ENCODE measurements at regions not wholly inside any gene's neighbourhood (a gene's known extent, or its start where the extent isn't known, plus 50 kb on each side); places are given as distances from the start of the nearest gene placed in this dataset.

- TF ChIP-seq PKNOX1 (IDR thresholded peaks at IDR 0.05) (no peak), ELF4 (IDR thresholded peaks at IDR 0.05) (no peak), FOXK2 (IDR thresholded peaks at IDR 0.05) (no peak), SP1 (IDR thresholded peaks at IDR 0.05) (no peak), NFRKB (IDR thresholded peaks at IDR 0.05) (no peak)
- ChIA-PET POLR2A (no interaction called here), CTCF (no interaction called here)
- no peak for DNase-seq (ENCODE audit: extremely low spot score)
These were observed 248.3 kb upstream of the GATB start for GRCh38 chr4:152009031-152009670.

- DNase-seq (ENCODE audit: extremely low spot score), result no peak
- TF ChIP-seq ELF4 (IDR thresholded peaks at IDR 0.05) (no peak), SUZ12 (IDR thresholded peaks at IDR 0.05) (no peak), ARNT (IDR thresholded peaks at IDR 0.05) (no peak)
- ChIA-PET POLR2A (no interaction called here), CTCF (no interaction called here)
These were observed 246.3 kb upstream of the GATB start for GRCh38 chr4:152007111-152007510.

GRCh38 chr4:152004801-152005200 lies 244.0 kb upstream of the GATB start:
- ChIA-PET CTCF (no interaction called here), POLR2A (no interaction called here)
- no peak for TF ChIP-seq NFRKB (IDR thresholded peaks at IDR 0.05)
- no peak for TF ChIP-seq ELF4 (IDR thresholded peaks at IDR 0.05)
- TF ChIP-seq ZNF384 (IDR thresholded peaks at IDR 0.05), result no peak
- TF ChIP-seq BHLHE40 (IDR thresholded peaks at IDR 0.05; ENCODE audit: borderline replicate concordance), result no peak
- no peak for TF ChIP-seq FOXA1 (IDR thresholded peaks at IDR 0.05)
- TF ChIP-seq TARDBP (IDR thresholded peaks at IDR 0.05), result no peak
- no peak for TF ChIP-seq SP1 (IDR thresholded peaks at IDR 0.05)
- TF ChIP-seq PKNOX1 (IDR thresholded peaks at IDR 0.05), result no peak
- TF ChIP-seq SUZ12 (IDR thresholded peaks at IDR 0.05), result no peak
- TF ChIP-seq CTBP1 (IDR thresholded peaks at IDR 0.05; ENCODE audit: borderline replicate concordance), result no peak
- TF ChIP-seq L3MBTL2 (conservative IDR thresholded peaks at IDR 0.05), result no peak
- TF ChIP-seq FOXK2 (IDR thresholded peaks at IDR 0.05), result no peak
- TF ChIP-seq ARNT (IDR thresholded peaks at IDR 0.05), result no peak
- no peak for TF ChIP-seq FOXM1 (IDR thresholded peaks at IDR 0.05; ENCODE audit: borderline replicate concordance)
- TF ChIP-seq HDGF (IDR thresholded peaks at IDR 0.05; ENCODE audit: borderline replicate concordance), result no peak
- TF ChIP-seq LEF1 (IDR thresholded peaks at IDR 0.05; ENCODE audit: borderline replicate concordance), result no peak
- no peak for DNase-seq (ENCODE audit: extremely low spot score)

GRCh38 chr4:152000518-152000917 lies 239.7 kb upstream of the GATB start:
- ChIA-PET CTCF (no interaction called here), POLR2A (no interaction called here)
- no peak for DNase-seq (ENCODE audit: extremely low spot score)
- TF ChIP-seq ZNF384 (IDR thresholded peaks at IDR 0.05), result no peak
- TF ChIP-seq CTBP1 (IDR thresholded peaks at IDR 0.05; ENCODE audit: borderline replicate concordance), result no peak
- TF ChIP-seq FOXM1 (IDR thresholded peaks at IDR 0.05; ENCODE audit: borderline replicate concordance), result no peak
- no peak for TF ChIP-seq TARDBP (IDR thresholded peaks at IDR 0.05)
- no peak for TF ChIP-seq NFRKB (IDR thresholded peaks at IDR 0.05)
- no peak for TF ChIP-seq LEF1 (IDR thresholded peaks at IDR 0.05; ENCODE audit: borderline replicate concordance)
- no peak for TF ChIP-seq BHLHE40 (IDR thresholded peaks at IDR 0.05; ENCODE audit: borderline replicate concordance)
- no peak for TF ChIP-seq FOXA1 (IDR thresholded peaks at IDR 0.05)

- ChIA-PET CTCF (no interaction called here), POLR2A (no interaction called here)
- no peak for TF ChIP-seq BHLHE40 (IDR thresholded peaks at IDR 0.05; ENCODE audit: borderline replicate concordance)
- no peak for TF ChIP-seq ELF4 (IDR thresholded peaks at IDR 0.05)
- no peak for TF ChIP-seq NFRKB (IDR thresholded peaks at IDR 0.05)
- TF ChIP-seq PKNOX1 (IDR thresholded peaks at IDR 0.05), result no peak
- no peak for TF ChIP-seq CTBP1 (IDR thresholded peaks at IDR 0.05; ENCODE audit: borderline replicate concordance)
- TF ChIP-seq TARDBP (IDR thresholded peaks at IDR 0.05), result no peak
- TF ChIP-seq ARNT (IDR thresholded peaks at IDR 0.05), result no peak
- no peak for TF ChIP-seq FOXK2 (IDR thresholded peaks at IDR 0.05)
- no peak for TF ChIP-seq L3MBTL2 (conservative IDR thresholded peaks at IDR 0.05)
- TF ChIP-seq LEF1 (IDR thresholded peaks at IDR 0.05; ENCODE audit: borderline replicate concordance), result no peak
- no peak for TF ChIP-seq SUZ12 (IDR thresholded peaks at IDR 0.05)
- TF ChIP-seq HDGF (IDR thresholded peaks at IDR 0.05; ENCODE audit: borderline replicate concordance), result no peak
- TF ChIP-seq FOXM1 (IDR thresholded peaks at IDR 0.05; ENCODE audit: borderline replicate concordance), result no peak
- no peak for TF ChIP-seq SP1 (IDR thresholded peaks at IDR 0.05)
- TF ChIP-seq ZNF384 (IDR thresholded peaks at IDR 0.05), result no peak
- no peak for TF ChIP-seq FOXA1 (IDR thresholded peaks at IDR 0.05)
- DNase-seq (ENCODE audit: extremely low spot score), result no peak
These were observed 237.9 kb upstream of the GATB start for GRCh38 chr4:151998723-151999122.

- TF ChIP-seq HDGF (IDR thresholded peaks at IDR 0.05; ENCODE audit: borderline replicate concordance) (no peak), FOXM1 (IDR thresholded peaks at IDR 0.05; ENCODE audit: borderline replicate concordance) (no peak), FOXA1 (IDR thresholded peaks at IDR 0.05) (no peak), ELF4 (IDR thresholded peaks at IDR 0.05) (no peak), SP1 (IDR thresholded peaks at IDR 0.05) (no peak), NFRKB (IDR thresholded peaks at IDR 0.05) (no peak), BHLHE40 (IDR thresholded peaks at IDR 0.05; ENCODE audit: borderline replicate concordance) (no peak), L3MBTL2 (conservative IDR thresholded peaks at IDR 0.05) (no peak), PKNOX1 (IDR thresholded peaks at IDR 0.05) (no peak), FOXK2 (IDR thresholded peaks at IDR 0.05) (no peak), SUZ12 (IDR thresholded peaks at IDR 0.05) (no peak), ZNF384 (IDR thresholded peaks at IDR 0.05) (no peak), TARDBP (IDR thresholded peaks at IDR 0.05) (no peak), LEF1 (IDR thresholded peaks at IDR 0.05; ENCODE audit: borderline replicate concordance) (no peak), ARNT (IDR thresholded peaks at IDR 0.05) (no peak), CTBP1 (IDR thresholded peaks at IDR 0.05; ENCODE audit: borderline replicate concordance) (no peak)
- ChIA-PET POLR2A (no interaction called here), CTCF (interaction anchor here (0.7 kb wide), 1 partner anchor 64 kb away, joined by 3 read pairs; no protein-coding TSS in a partner anchor)
- no peak for DNase-seq (ENCODE audit: extremely low spot score)
These were observed 236.7 kb upstream of the GATB start for GRCh38 chr4:151997461-151997860.
